ENCODE measurements at regions not wholly inside any gene's neighbourhood (a gene's known extent, or its start where the extent isn't known, plus 50 kb on each side); places are given as distances from the start of the nearest gene placed in this dataset.
"Not testable (repeated sequence)": the region's sequence is repeated elsewhere in the genome, so short reads cannot be mapped to it uniquely, and the experiment has no call there.

GRCh38 chr15:92848852-92849598 is 51.1 kb upstream of the CHD2 start:
- no peak for ATAC-seq
- TF ChIP-seq SNAI2 (CRISPR knock-in tag; IDR thresholded peaks at IDR 0.05) = no peak
- TF ChIP-seq ISL1 (CRISPR knock-in tag; IDR thresholded peaks at IDR 0.05) = no peak
- TF ChIP-seq CSDC2 (CRISPR knock-in tag; IDR thresholded peaks at IDR 0.05) = no peak
- TF ChIP-seq, protein P1, sequence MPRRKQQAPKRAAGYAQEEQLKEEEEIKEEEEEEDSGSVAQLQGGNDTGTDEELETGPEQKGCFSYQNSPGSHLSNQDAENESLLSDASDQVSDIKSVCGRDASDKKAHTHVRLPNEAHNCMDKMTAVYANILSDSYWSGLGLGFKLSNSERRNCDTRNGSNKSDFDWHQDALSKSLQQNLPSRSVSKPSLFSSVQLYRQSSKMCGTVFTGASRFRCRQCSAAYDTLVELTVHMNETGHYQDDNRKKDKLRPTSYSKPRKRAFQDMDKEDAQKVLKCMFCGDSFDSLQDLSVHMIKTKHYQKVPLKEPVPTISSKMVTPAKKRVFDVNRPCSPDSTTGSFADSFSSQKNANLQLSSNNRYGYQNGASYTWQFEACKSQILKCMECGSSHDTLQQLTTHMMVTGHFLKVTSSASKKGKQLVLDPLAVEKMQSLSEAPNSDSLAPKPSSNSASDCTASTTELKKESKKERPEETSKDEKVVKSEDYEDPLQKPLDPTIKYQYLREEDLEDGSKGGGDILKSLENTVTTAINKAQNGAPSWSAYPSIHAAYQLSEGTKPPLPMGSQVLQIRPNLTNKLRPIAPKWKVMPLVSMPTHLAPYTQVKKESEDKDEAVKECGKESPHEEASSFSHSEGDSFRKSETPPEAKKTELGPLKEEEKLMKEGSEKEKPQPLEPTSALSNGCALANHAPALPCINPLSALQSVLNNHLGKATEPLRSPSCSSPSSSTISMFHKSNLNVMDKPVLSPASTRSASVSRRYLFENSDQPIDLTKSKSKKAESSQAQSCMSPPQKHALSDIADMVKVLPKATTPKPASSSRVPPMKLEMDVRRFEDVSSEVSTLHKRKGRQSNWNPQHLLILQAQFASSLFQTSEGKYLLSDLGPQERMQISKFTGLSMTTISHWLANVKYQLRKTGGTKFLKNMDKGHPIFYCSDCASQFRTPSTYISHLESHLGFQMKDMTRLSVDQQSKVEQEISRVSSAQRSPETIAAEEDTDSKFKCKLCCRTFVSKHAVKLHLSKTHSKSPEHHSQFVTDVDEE (CRISPR knock-in tag; IDR thresholded peaks at IDR 0.05) = no peak
- no peak for TF ChIP-seq RARB (CRISPR knock-in tag; IDR thresholded peaks at IDR 0.05)
- TF ChIP-seq ZNF8 (CRISPR knock-in tag; IDR thresholded peaks at IDR 0.05) = no peak
- TF ChIP-seq ZFP30 (CRISPR knock-in tag; IDR thresholded peaks at IDR 0.05) = no peak
- TF ChIP-seq GLIS3 (CRISPR knock-in tag; IDR thresholded peaks at IDR 0.05) = no peak
- no peak for TF ChIP-seq PPARA (CRISPR knock-in tag; IDR thresholded peaks at IDR 0.05; ENCODE audit: borderline replicate concordance)
- TF ChIP-seq, protein P2, sequence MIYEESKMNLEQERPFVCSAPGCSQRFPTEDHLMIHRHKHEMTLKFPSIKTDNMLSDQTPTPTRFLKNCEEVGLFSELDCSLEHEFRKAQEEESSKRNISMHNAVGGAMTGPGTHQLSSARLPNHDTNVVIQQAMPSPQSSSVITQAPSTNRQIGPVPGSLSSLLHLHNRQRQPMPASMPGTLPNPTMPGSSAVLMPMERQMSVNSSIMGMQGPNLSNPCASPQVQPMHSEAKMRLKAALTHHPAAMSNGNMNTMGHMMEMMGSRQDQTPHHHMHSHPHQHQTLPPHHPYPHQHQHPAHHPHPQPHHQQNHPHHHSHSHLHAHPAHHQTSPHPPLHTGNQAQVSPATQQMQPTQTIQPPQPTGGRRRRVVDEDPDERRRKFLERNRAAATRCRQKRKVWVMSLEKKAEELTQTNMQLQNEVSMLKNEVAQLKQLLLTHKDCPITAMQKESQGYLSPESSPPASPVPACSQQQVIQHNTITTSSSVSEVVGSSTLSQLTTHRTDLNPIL (CRISPR knock-in tag; IDR thresholded peaks at IDR 0.05; ENCODE audit: low read depth) = no peak
- no peak for TF ChIP-seq BACH2 (CRISPR knock-in tag; IDR thresholded peaks at IDR 0.05; ENCODE audit: borderline replicate concordance)
- no peak for TF ChIP-seq ZC3H10 (CRISPR knock-in tag; IDR thresholded peaks at IDR 0.05)
- TF ChIP-seq ZNF565 (CRISPR knock-in tag; conservative IDR thresholded peaks at IDR 0.05; ENCODE audit: low read depth) = no peak
- no peak for TF ChIP-seq ESRRG (CRISPR knock-in tag; IDR thresholded peaks at IDR 0.05)
- no peak for TF ChIP-seq TOX (CRISPR knock-in tag; IDR thresholded peaks at IDR 0.05; ENCODE audit: borderline replicate concordance)
- no peak for TF ChIP-seq CSRNP3 (CRISPR knock-in tag; IDR thresholded peaks at IDR 0.05)
- TF ChIP-seq TCF4 (CRISPR knock-in tag; IDR thresholded peaks at IDR 0.05; ENCODE audit: borderline replicate concordance) = no peak
- no peak for TF ChIP-seq ARNTL (CRISPR knock-in tag; IDR thresholded peaks at IDR 0.05; ENCODE audit: borderline replicate concordance, low read depth)

GRCh38 chr15:92850218-92850617 is 49.9 kb upstream of the CHD2 start:
- ATAC-seq = not testable (repeated sequence)

Measured in SK-N-SH treated with all-trans-retinoic acid at 6 μM for 48 hours (cell line).